ENCODE measurements at regions not wholly inside any gene's neighbourhood (a gene's known extent, or its start where the extent isn't known, plus 50 kb on each side); places are given as distances from the start of the nearest gene placed in this dataset.

DNA sequence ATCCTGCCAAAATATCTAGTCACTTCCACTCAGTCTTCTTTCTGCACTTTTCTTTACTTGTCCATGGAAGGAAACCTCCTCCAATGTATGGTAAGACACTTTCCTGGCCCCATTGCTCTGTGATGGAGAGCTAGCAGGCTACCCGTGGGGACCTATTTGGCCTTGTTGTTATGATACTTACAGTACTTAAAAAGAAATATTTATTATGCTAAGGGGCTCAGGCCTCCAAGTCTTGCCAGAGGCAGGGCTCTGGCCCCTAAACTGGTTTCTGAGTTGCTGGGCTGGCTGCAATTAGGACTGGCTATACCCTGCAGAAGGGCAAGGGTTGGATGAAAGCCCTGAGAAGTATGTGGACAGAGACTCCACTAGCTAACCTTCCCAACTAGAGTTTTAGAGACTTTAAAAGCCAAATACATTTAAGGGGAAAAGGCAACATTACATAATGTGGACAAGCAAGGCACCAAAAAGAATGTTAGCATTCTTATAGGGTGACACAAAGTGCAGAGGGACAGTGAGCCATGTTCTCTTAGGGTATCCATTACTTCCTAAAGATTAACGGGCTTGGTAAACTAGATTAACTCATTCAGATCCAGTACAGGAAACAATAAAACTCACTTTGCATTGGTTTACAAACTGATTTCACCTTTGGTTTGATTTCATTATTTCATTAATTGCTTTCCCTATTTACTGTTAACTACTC lies 84.9 kb upstream of the INHBA start:
- H3K4me3 ChIP-seq = no peak overlapping the region
- no peaks in the 10 kb centered on the region for H3K4me1 ChIP-seq (ENCODE audit: control insufficient read depth, insufficient read depth, low read length)
- intact Hi-C loops (cut with micrococcal nuclease; ENCODE audit: unreplicated experiment) = no loop called here
- WGBS (ENCODE audit: insufficient coverage, insufficient replicate concordance, low lambda C conversion rate, missing lambda C conversion rate) = 87% methylated on average over 2 of the region's 2 CpGs
- H3K9ac ChIP-seq (ENCODE audit: control insufficient read depth, insufficient read depth, low read length) = no peak overlapping the region
- H3K36me3 ChIP-seq (ENCODE audit: control insufficient read depth in 2 of 2, insufficient read depth in 2 of 2, low read length in 1 of 2) = no peaks in the 10 kb centered on the region
- DNase-seq (ENCODE audit: low read depth, low spot score) (no peak), FAIRE-seq (no peak), ATAC-seq (no peak)
- no peak overlapping the region for H2AFZ ChIP-seq (ENCODE audit: control insufficient read depth, low read depth, low read length)
- SMC1A ChIA-PET (ENCODE audit: uncharacterized antibody, unreplicated experiment) = interaction anchor here (1.0 to 1.2 kb wide), 2 partner anchors 11 to 67 kb away, joined by 3 to 4 read pairs; no protein-coding TSS in a partner anchor
- no TSS peak for BruUV-seq (replicated peaks)
- no peaks in the 10 kb centered on the region for H3K79me2 ChIP-seq (ENCODE audit: control insufficient read depth, insufficient read depth, low read length)
- in situ Hi-C loops (cut with MboI) = no loop called here
- POLR2A ChIA-PET = interaction anchor here (0.7 kb wide), 1 partner anchor 74 kb away, joined by 4 read pairs; no protein-coding TSS in a partner anchor
- H3K4me2 ChIP-seq (ENCODE audit: control insufficient read depth, insufficient read depth) = no peak overlapping the region
- TF ChIP-seq PML (IDR thresholded peaks at IDR 0.05; ENCODE audit: low read length) (no peak), MEF2B (IDR thresholded peaks at IDR 0.05; ENCODE audit: partially characterized antibody, poor library complexity, severe bottlenecking) (no peak), MXI1 (IDR thresholded peaks at IDR 0.05; ENCODE audit: low read depth, low read length) (no peak), ZBTB4 (CRISPR knock-in tag; IDR thresholded peaks at IDR 0.05) (no peak), ESRRA (IDR thresholded peaks at IDR 0.05; ENCODE audit: low read length) (no peak), ZNF384 (IDR thresholded peaks at IDR 0.05; ENCODE audit: borderline replicate concordance, low read depth, low read length) (no peak), SRF (IDR thresholded peaks at IDR 0.05; ENCODE audit: low read depth in 2 of 2, low read length in 2 of 2) (no peak)
- TF ChIP-seq, protein P1, sequence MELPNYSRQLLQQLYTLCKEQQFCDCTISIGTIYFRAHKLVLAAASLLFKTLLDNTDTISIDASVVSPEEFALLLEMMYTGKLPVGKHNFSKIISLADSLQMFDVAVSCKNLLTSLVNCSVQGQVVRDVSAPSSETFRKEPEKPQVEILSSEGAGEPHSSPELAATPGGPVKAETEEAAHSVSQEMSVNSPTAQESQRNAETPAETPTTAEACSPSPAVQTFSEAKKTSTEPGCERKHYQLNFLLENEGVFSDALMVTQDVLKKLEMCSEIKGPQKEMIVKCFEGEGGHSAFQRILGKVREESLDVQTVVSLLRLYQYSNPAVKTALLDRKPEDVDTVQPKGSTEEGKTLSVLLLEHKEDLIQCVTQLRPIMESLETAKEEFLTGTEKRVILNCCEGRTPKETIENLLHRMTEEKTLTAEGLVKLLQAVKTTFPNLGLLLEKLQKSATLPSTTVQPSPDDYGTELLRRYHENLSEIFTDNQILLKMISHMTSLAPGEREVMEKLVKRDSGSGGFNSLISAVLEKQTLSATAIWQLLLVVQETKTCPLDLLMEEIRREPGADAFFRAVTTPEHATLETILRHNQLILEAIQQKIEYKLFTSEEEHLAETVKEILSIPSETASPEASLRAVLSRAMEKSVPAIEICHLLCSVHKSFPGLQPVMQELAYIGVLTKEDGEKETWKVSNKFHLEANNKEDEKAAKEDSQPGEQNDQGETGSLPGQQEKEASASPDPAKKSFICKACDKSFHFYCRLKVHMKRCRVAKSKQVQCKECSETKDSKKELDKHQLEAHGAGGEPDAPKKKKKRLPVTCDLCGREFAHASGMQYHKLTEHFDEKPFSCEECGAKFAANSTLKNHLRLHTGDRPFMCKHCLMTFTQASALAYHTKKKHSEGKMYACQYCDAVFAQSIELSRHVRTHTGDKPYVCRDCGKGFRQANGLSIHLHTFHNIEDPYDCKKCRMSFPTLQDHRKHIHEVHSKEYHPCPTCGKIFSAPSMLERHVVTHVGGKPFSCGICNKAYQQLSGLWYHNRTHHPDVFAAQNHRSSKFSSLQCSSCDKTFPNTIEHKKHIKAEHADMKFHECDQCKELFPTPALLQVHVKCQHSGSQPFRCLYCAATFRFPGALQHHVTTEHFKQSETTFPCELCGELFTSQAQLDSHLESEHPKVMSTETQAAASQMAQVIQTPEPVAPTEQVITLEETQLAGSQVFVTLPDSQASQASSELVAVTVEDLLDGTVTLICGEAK (IDR thresholded peaks at IDR 0.05; ENCODE audit: borderline replicate concordance) = no peak
- no peaks in the 10 kb centered on the region for H4K20me1 ChIP-seq (ENCODE audit: control insufficient read depth, insufficient read depth)
- H3K9me3 ChIP-seq (replicated peaks; ENCODE audit: control insufficient read depth, insufficient read depth, low read length) = no peaks in the 10 kb centered on the region; the same call in 2 of the 3 replicates
- RAD21 ChIA-PET (ENCODE audit: unreplicated experiment) = no interaction called here
- CTCF ChIA-PET = no interaction called here
- no peaks in the 10 kb centered on the region for H3K27me3 ChIP-seq (replicated peaks in 1 of 2; ENCODE audit: control insufficient read depth in 2 of 2, insufficient read depth in 2 of 2, low read length in 1 of 2)
- H3K27ac ChIP-seq (ENCODE audit: control insufficient read depth, insufficient read depth) = no peak overlapping the region
